ENCODE measurements at regions not wholly inside any gene's neighbourhood (a gene's known extent, or its start where the extent isn't known, plus 50 kb on each side); places are given as distances from the start of the nearest gene placed in this dataset.

DNA sequence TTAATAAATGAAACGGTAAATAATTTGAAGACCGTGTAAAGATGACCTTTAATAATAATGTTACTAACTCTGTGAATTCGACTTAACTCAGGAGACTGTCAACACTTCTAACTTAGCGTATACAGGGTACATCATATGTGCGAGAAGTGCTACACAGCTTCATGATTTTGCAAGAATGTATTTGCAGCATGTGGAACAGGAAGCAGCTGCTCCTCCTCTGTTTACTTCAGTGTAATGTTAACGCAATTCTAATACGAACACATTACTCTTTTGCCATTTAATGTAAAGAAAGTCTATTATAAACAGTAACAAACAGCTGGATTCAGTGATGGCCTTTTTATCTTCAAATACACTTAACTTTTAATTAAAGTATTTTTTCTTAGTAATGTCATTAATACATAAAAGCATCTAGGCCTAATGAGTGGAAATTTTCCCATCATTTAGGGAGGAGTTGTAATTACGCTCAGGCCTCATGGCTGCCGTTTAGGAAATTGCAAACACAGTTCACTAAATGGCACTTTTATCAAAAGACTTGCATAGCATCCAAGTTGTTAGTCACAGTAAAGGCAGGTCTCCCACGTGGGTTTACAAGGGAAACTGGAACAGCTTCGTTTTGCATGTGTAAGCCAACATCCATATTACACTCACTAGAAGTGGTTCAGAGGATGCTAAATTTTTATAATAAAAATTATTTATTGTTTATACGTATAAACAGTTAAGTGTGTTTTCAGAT lies 635.7 kb downstream of the FBXO15 start:
- DNase-seq: peak; percentile 15

- no peak for DNase-seq
Observed at GRCh38 chr18:73509460-73509859, 638.2 kb downstream of the FBXO15 start.

DNA sequence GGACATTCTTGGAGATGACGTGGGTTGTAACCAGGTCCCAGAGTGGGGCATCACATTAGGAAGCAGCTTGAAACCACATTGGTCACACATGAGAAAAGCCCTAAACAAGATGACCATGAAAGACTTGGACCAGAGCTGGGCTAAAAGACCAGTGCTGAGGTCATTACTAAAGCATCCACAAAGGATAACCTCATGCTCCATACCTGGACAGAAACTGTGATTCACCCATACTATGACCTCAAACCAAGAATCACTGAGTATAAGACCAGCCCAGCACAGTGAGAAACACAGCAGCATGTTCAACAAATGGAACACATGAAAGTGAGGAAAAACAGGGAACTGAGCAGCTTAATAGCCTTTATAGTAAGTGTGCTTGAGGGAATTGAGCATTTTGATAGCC lies 635.5 kb upstream of the NETO1 start:
- DNase-seq: no peak

GRCh38 chr18:73487966-73488365 lies 620.2 kb upstream of the NETO1 start:
- DNase-seq: no peak

DNA sequence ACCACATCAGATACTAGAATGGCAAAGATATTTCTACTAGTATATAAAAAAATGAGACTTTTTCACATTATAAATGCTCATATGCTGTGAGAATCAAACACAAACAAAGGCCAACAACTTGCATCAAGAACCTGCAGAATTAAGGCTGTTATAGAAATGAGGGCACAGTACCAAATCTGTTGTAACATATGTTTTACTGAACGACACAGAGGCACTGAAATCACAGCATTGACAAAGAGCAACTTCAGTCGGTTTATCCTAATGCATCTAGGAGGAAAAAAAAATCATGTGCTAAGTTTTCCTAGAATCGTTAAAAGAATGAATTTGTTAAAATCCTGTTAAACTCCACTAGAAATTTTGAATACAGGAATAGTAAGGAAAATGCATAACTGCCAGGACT lies 617.4 kb upstream of the NETO1 start:
- DNase-seq: no peak

GRCh38 chr18:73482901-73483300 lies 615.1 kb upstream of the NETO1 start:
- no peak for DNase-seq

- no peak for DNase-seq
Observed at GRCh38 chr18:73479477-73479876, 611.7 kb upstream of the NETO1 start.

DNA sequence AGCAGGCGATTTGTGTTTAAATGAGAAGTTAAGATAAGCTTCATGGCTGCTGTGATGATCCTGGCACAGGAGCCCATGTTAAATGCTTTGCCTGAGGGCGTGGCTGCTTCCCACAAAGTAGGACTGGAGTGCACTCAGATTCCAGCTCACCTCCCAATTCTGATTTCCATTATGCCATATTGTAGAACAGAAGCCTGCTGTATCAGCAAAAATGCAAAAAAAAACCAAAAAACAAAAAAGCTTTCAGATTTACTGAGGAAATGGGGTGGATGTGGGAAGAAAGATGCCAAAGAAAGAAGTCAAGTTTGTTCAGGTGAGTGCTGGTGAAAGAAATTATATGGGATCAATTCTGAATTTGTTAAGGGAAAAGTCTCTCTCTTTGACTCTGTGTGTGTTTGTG lies 610.4 kb upstream of the NETO1 start:
- DNase-seq: no peak

- no peak for DNase-seq
Observed at GRCh38 chr18:73476031-73476430, 608.2 kb upstream of the NETO1 start.

- DNase-seq: no peak
Observed at GRCh38 chr18:73462092-73462491, 594.3 kb upstream of the NETO1 start.

GRCh38 chr18:73461780-73462059 lies 593.9 kb upstream of the NETO1 start:
- no peak for DNase-seq

GRCh38 chr18:73461038-73461779 lies 593.4 kb upstream of the NETO1 start:
- DNase-seq: no peak

GRCh38 chr18:73458186-73458964 lies 590.6 kb upstream of the NETO1 start:
- no peak for DNase-seq

DNA sequence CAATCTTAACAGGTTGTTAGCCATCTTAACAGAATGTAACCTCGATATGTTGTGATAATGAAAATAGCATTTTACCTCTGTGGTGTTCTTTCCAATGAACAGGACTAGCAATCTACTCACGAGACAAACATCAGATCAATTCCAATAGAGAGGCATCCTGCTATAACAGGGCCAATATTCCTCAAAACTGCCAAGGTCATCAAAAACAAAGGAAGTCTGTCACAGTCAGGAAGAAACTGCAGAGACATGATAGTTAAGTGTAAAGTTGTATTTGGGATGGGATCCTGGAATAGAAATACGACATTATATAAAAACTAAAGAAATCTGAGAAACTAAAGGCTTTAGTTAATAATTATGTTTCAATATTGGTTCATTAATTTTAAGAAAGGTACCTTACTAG lies 588.9 kb upstream of the NETO1 start:
- no peak for DNase-seq

- DNase-seq: no peak
Observed at GRCh38 chr18:73452866-73453265, 585.1 kb upstream of the NETO1 start.

- no peak for DNase-seq
Observed at GRCh38 chr18:73446502-73446901, 578.7 kb upstream of the NETO1 start.

DNA sequence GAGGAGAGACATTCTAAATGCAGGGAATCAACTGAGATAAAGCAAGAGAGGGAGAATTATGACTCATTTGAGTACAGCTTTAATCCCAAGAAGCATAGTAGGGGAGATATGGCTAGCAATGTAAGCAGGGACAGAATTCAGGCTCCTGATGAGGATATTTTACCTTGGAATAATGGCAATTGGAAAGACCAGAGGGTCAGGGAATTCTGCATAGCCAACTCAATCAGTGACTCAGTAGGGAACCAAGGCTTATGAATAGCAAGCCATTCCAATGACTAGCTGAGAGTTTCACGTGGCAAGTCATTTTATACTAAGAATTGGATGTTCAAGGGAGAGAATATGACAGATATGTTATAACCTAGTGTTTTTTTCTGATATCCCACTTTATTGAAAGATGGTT lies 563.8 kb upstream of the NETO1 start:
- DNase-seq: no peak

DNA sequence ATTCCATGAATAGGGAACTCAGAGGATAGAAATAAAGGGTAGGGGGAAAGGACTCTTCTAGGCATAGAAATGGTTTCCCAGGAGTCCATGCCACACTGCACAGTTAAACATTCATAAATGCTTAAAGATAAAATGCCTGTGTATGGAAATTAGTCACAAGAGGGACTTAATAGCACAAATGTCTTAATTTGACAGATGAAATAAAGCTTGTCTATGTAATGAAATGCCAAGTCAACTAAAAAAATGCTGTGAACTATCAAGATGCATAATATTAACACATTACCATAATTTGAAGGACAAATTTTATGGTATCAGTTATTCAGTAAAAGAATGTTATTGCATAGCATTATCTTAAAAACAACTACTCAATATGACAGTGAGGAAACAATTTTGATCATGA lies 553.2 kb upstream of the NETO1 start:
- DNase-seq: no peak

DNA sequence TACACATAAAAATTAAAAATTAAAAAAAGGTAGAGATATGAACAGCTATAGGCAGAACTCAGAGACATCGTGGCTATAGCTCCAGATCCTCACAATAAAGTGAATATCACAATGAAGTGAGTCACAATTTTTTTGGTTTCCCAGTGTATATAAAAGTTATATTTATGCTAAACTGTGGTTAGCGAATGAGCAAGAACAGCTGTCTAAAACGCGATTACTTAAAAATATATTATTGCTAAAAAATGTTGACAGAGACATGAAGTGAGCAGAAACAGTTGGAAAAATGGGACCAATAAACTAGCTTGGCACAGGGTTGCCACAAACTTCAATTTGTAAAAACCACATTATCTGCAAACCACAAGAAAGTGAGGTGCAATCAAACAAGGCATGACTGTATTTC lies 551.7 kb upstream of the NETO1 start:
- no peak for DNase-seq

DNA sequence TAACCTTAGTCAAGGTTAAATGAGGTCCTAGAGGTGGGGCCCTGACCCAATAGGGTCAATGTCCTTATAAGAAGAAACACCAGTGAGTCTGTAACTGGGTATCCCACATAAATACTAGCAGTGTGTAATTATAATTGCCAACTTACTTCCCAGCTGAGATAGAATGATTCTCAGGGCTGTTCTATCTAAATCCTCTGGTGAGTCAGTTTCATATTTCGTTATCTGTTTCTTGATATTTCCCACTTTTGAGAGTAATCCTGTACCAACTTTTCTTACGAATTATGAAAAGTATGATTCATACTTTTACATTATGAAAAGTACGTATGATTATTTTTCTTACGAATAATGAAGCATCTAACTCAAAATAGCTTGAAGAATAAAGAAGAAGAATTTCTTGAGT lies 546.8 kb upstream of the NETO1 start:
- DNase-seq: no peak

DNA sequence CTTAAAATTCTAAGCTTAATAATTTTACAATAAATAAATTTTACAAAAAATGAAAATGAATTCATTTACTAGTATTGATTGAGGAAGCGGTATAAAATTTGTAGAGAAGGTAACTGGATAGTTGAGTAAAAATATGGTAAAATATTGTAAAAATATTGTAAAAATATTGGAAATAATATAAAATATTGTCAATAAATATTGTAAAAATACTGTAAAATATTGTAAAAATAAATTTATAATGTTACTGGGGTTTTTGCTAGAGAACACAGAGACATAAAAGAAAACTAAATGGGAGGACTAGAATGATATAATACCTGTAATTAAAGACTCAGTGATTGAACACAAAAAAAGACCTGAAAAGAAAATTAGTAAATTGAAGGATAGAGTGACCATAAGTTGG lies 546.3 kb upstream of the NETO1 start:
- no peak for DNase-seq

- no peak for DNase-seq
Observed at GRCh38 chr18:73409242-73409641, 541.5 kb upstream of the NETO1 start.

DNA sequence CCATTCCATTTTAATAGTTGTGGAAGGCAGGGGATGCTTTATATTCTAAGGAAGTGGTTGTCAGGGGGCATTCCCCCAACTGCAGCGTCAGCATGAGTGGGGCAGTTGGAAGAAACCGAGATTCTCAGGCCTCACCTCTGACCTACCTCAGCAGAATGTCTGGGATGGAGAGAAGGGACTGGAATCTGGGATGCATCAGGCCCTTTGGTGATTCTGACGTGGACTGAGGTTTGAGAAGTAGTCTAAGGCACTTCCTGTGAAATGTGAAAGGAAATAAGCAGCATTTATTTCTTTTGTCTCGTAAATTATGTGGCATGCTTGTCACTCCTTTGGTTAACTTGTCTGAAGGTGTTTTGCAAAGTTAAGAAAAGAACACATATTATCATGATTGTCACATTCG lies 540.7 kb upstream of the NETO1 start:
- no peak for DNase-seq

DNA sequence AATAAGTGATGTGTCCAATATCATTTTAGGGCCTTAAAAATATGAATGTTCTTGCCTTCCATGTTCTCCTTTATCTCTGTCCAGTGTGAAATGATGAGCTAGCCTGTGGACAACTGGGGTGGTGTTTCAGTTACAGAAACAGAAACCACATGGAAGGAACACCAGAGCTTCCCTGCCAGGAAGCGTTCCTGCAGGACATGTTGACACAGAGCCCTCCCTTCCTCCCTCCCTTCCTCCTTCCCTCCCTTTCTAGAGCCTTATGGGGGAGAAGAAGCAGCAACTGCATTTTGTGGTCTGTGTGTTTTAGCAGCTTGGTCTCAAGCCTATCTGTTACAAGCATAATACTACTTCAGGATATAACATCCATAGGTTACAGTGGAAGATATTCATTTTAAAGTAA lies 539.7 kb upstream of the NETO1 start:
- DNase-seq: no peak
